IPS-NIHi7 (cell line): ENCODE measurements at regions not wholly inside any gene's neighbourhood (a gene's known extent, or its start where the extent isn't known, plus 50 kb on each side); places are given as distances from the start of the nearest gene placed in this dataset.
"Not testable (repeated sequence)": the region's sequence is repeated elsewhere in the genome, so short reads cannot be mapped to it uniquely, and the experiment has no call there.

Experiments used
- DNase-seq: peaks from one replicate; pipeline ENCODE4 v3.0.0; 2012; ENCODE audit warnings: mixed read lengths; ENCODE audit errors: extremely low spot score

DNA sequence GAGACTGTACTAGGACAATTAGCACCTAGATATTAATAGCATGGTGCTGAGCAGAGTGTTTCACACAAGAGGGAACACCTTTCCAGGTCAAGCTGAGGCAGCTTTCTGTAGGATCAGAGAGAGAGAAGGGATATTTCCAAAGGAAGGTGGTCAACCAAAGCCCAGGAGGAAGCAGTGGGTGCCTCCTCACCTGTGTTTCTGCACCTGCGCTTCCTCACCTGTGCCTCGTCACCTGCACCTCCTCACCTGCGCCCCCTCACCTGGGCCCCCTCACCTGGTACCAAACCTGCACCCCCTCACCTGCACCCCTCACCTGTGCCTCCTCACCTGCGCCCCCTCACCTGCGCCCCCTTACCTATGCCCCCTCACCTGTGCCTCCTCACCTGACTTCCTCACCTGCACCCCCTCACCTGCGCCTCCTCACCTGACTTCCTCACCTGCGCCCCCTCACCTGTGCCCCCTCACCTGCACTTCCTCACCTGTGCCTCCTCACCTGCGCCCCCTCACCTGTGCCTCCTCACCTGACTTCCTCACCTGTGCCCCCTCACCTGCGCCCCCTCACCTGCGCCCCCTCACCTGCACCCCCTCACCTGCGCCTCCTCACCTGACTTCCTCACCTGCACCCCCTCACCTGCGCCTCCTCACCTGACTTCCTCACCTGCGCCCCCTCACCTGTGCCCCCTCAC is 67.9 kb downstream of the TTLL2 start:
- no peak for DNase-seq

DNA sequence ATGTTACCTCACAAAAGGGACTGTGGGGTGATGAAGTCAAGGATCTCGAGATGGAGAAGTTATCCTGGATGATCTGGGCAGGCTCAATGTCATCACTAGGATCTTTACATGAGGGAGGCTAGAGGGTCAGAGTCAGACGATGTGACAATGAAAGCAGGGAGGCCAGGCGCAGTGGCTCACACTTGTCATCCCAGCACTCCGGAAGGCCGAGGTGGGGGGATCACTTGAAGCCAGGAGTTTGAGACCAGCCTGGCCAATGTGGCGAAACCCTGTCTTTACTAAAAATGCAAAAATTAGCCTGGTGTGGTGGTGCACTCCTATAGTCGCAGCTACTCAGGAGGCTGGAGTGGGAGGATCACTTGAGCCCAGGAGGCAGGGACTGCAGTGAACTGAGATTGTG is 68.8 kb downstream of the TTLL2 start:
- no peak for DNase-seq

DNA sequence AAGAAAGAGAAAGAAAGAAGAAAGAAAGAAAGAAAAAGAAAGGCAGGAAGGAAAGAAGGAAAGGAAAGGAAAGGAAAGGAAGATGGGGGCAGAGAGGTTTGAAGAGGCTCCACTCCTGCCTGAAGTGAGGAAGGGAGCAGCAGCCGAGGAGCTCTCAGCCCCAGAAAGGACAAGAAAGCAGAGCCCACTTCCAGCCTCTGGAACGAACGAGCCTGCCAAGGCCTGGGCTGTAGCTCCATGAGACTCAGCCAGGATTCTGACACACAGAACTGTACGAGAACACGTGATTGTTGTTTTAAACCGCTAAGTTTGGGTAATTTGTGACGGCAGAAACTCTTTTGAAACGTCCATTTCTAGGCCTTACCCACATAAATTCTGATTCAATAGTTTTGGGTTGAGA is 69.5 kb downstream of the TTLL2 start:
- DNase-seq, result no peak

DNA sequence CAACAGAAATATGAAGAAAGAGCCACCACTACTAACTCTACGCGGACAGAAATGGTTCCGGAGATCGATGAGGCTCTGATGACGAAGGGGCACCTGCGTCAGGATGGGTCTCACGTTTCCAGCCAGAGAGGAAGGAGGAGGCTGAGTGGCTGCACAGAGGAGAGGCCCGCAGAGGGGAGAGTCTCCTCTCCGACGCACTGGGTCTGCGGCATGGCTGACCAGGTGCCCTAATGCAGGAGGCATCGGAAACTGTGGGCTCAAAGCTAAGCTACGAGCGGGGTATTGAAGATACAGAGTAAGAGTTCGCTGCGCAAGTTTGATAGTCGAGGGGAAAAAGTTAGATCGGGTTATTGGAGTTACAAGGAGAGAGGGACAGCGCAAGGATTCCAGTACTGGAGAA is 69.9 kb downstream of the TTLL2 start:
- DNase-seq, result no peak

DNA sequence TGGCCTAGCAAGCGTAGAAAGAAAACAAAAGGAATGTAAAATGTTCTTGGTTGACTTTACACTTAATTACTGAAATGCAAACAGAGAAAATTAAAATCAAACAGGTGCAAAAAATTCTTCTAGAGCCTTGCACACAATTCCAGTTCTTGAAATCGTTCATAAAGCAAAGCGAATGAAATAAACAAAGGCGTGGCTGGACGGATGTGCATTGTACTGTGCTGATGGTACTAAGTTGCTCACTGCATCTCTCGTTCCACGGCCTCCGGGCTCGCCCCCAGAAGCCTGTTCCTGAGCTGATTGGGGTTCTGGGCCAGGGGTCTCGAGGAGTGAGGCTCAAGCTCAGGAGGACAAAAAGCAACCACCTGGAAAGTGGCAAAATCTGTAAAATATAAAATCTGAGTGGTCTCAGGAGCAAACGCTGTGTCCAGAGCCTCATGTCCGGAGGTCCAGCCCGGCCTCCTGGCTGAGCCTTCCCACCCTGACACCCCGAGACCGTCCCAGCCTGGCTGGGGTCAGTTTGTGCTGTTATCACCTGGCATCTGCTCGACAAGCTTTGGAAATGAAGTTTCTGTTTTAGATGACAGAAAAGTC is 71.3 kb downstream of the TTLL2 start:
- DNase-seq, result no peak

DNA sequence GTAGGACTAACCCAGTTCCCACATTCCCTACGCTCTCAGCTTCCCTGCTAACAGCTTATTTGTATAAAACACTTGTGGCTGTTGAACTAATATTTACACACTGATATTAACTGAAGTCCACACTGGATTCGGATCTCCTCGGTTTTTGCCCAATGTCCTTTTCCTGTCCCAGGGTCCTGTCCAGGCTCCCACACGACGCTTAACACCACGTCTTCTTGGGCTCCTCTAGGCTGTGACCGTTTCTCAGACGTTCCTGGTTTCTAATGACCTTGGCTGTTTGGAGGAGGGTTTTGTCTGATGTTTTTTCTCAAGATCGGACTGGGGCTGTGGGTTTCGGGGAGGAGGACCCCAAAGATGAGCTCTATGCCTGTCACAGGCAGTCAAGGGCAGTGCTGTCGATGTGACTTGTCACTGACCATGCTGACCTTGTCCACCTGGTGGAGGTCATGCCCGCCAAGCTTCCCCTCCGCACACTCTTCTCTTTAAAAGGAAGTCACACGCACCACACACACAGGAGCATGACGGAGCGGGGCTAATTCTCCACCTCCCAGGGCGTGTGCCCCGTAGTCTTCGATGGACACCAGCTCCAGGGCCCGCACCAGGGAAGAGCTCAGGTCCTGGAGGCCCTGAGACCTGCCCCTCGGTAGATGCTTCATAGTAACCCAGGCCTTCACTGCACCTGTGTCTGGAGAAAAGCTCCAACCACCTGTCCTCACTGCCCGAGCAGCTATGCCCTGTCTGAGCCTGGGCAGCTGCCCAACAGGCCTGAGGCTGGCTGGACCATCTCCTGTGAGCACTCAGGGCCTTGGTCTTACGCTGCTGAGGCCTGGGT is 72.0 kb downstream of the TTLL2 start:
- DNase-seq, result no peak

DNA sequence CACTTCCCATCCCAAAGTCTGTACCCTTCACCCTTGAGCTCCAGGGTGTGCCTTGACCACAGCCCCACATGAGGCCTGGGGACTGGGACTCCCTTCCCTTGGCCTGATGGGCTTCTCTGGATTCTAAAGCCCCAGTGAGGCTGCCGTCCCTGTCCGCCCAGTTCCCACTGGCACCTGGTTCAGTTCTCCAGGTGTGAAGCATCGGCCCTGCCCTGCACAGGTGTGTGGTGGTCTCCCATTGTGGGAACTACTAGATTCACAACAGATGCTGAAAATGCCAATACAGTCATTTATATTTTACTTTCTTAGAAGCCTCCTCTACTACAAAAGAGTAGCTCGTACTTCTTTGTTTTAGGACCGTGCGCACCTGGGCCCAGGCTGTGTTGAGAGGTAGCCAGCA is 72.8 kb downstream of the TTLL2 start:
- no peak for DNase-seq

DNA sequence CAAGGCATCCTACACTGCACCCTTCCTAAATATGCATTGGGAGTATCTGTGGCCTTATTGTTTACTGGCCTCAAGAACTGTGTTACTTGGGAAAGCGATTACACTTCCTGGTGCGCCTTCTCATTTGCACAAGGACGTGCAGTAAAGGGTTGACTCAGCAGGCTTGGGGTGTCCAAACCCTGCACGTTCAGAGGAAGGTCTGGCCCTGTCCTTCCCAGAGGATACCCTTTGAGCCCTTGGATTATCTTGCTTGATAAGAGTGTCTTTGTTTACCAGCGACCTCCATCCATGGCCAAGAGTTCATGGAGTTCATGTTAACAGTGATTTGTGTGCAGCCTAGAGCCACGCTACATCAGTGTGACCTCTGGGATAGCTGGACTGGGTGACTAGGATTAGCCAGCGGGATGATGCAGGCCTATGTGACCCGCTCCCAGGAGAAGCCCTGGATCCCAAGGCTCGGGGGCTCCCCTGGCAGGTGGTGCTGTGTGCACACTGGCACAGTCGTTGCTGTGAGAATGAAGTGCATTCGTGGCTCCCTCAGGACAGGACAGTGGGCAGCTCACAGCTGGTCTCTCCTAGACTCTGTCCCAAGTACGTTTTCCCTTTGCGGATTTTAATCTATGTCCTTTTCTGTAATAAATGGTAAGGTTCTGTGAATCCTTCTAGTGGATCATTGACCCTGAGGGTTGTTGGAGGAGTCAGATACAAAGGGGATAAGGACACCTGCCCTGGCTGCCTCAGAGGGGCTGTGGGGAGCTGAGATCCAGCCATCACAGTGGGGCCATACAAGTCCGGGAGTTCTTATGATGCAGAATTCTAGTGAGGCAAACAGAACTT is 73.5 kb downstream of the TTLL2 start:
- DNase-seq, result no peak

DNA sequence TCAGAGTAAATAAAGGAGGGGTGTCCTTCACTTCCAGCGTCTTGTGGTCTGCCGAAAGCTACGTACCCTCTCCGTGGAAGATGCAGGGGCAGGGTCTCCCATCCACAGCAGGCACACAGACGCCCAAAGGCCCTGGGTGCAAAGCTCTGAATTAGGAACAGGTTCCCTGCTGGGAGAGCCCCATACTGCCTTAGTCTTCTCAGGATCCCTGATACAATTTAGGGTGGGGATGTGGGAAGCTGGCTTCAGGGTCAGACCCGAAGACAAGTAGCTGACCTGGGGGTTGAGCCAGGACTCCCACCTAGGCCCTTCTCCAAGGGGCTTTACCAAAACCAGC is 74.1 kb downstream of the TTLL2 start:
- DNase-seq, result no peak

DNA sequence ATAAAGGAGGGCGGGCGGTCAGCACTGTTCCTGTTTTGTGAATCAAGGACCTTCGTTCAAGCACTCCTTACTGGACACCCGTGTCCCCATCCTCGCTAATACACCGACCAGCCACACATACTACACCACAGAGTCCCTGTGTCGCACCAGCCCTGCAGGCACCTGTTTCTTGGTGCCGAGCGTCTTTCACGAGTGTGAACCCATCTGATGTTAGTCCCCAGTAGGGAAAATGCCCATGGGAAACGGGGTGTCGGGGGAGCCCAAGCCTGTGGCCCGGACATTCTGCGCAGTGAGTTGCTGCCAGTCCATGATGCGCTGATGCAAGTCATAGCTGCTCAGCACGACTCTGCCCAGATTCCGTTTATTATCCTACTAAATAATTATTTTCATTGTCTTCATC is 74.7 kb downstream of the TTLL2 start:
- no peak for DNase-seq

DNA sequence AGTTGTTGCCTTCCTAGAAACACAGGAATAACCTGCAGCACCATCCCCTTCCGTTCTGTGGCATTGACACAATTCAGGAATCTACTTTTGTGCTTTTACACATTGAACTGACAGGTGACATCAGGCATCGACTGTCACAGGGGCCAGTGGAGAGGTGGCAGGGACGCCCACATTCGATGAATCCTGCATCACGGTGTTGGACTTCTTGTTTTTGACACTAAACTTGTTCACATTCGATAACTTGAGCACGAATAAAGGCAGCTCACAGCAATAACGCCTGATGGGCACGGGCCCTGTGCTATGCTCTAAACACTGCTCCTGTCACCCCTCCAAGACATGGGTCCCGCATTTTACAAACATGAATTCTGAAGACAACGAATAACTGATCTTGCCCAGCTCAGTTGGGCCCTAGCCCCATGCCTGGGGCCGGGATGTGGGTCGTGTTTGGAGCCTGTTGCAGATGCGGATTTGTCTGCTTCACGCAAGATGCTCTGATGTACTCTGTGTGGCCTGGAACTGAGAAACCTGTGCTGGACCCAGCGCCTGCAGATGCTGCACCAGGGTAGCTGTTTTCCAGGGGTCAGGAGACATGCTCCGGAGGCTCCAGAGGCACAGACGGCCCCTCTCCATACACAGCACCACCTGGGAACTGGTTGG is 75.7 kb downstream of the TTLL2 start:
- no peak for DNase-seq

DNA sequence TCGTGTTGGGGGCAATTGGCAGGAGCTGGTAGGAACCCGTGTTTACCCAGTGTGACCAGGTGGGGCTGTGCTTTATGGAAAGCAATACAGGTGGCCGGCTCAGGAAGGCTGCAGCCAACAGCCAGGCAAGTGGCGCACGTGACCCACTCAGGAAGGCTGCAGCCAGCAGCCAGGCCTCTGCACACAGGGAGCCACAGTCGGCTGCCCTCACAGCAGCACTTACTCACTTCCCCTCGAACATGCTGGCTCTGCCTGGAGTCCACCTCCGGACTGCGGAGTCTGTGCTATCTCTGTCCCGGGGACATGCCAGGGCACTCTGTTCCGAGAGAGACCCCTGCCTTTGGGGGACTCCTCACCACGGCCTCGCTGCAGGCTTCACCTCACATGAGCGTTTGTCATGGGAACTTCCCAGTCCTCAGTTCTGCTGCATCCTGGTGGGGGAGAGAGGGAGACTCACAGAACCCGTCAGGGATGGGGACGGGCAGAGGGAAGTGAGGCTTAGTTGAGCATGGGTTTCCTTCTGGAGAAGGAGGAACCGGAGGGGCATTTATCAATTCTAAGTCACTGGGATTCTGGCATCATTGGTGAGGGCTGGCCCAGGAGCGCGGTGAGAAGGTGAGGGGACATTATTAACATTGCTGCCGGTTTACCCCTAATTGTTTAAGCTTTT is 76.8 kb downstream of the TTLL2 start:
- peak; percentile 62 for DNase-seq

DNA sequence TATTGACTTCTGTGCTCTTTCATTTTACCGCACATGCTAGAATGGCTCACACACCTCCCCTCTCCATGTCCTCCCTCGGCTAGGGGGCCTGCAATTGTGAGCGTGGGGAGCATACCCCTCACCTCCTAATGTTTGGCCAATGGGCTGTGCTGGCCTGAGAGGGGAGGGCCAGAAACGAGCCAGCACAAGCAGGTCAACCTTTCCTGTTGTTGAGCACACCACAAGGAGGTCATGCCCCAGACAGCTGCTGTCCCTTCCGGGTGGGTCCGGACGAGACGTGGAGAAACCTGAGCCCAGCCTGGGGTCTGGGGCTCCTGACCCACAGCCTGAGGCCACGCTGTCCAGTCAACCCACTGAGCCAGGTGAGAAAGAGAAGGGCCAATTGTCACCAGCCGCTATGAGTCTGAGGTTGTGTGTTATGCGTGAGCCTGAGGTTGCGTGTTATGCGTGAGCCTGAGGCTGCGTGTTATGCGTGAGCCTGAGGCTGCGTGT is 77.4 kb downstream of the TTLL2 start:
- no peak for DNase-seq

DNA sequence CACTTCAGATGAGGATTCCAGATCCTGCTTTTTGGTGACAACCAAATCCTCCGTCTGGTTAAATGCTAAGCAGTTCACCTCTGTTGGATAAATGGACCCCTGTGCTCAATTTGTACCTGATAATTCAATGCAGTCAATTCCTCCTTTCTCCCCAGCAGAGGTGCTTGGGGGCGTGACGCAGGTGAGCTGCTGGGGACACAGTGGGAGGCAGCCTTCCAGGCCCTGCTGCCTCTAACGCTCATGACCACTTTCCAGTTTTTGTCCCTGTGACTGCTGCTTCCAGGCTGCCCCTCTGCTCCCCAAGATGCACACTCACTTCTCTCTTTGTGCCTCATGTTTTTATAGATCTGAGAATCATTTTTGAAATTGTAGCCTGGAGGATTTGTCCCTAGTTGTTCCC is 78.5 kb downstream of the TTLL2 start:
- no peak for DNase-seq

DNA sequence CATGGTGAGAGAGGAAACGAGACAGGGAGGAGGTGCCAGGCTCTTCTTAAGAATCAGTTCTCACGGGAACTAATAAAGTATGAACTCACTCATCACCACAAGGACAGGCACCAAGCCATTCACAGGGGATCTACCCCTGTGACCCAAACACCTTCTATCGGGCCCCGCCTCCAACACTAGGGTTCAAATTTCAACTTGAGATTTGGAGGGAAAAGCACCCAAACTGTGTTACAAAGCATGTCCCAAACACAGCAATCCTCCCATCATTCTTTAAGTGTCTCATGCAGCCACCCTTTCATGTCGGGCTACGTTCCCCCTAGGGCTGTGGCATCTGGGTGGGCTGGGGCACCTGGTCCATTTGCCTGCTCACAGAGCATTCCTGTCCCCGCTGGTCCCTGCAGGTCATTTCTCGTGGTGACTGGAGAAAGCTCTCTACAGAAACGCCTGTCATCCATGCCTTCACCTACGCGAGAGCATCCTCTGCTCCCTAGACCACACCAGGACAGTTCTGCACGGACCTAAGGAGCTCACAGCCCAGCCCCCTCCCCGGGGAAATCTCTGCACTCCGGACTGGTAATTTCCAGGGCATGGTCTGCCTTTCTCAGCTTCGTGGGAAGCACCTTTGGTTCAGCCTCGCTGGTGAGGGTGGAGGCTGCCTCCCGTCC is 79.6 kb downstream of the TTLL2 start:
- DNase-seq, result no peak

DNA sequence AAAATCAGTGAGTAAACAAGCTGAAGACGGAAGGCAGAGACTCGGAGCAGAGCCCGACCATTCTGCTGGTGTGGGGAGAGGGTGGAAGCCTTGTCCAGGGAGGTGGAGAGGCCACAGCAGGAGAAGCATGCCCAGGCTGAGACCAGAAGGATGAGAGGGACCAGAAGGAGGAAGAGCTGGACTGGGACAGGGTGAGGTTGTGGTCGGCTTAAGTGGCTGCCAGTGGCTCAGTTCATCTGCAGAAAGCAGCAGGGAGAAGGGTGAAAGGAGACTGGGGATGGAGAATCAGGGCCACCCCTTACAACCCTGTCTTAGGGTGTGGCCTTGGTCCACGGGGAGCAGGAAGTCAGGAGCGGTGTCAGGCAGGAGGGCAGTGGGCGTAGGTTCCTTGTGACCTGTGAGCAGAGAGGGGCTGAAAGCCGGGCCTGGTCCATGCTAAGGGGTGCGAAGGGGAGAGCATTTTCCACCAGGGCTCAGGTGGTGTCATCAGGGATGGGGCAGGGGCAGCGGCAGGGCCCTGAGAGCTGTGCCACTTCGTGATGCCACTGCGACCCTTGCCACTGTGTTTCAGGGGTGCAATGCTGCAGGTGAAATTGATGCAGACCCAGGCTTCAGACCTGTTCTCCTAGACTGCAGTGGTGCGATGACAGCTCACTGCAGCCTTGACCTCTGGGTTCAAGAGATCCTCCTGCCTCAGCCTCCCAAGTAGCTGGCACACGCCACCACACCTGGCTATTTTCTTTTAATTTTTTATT is 81.1 kb downstream of the TTLL2 start:
- DNase-seq, result no peak

DNA sequence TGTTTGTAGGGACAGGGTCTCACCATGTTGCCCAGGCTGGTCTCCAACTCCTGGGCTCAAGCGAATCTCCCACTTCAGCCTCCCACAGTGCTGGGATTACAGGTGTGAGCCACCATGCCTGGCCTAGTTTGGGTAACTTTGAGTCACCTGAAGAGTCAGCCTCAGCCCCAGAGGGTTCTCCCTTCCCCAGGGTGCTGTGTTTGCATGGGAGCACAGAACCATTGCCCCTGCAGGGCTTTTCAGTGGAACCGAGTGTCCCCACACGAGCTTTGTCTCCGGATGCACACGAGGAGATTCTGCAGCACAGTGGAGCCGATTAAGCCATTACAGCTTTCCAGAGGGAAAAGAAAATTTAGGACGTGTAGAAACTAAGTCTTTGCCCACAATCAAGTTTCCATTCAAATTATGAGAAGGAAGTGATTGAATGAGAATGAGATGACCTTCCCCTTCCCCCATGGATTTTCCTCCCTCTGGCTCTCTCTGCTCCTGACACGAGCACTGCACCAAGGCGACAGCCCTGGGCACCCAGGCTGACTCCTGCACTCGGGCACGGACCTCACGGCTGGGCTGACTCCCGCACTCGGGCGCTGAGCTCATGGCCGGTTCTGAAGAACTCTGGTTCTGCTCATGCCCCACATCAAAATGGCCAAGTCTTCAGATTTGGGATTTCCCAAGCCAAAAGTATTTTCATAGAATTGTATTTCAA is 81.8 kb downstream of the TTLL2 start:
- DNase-seq, result not testable (repeated sequence)

DNA sequence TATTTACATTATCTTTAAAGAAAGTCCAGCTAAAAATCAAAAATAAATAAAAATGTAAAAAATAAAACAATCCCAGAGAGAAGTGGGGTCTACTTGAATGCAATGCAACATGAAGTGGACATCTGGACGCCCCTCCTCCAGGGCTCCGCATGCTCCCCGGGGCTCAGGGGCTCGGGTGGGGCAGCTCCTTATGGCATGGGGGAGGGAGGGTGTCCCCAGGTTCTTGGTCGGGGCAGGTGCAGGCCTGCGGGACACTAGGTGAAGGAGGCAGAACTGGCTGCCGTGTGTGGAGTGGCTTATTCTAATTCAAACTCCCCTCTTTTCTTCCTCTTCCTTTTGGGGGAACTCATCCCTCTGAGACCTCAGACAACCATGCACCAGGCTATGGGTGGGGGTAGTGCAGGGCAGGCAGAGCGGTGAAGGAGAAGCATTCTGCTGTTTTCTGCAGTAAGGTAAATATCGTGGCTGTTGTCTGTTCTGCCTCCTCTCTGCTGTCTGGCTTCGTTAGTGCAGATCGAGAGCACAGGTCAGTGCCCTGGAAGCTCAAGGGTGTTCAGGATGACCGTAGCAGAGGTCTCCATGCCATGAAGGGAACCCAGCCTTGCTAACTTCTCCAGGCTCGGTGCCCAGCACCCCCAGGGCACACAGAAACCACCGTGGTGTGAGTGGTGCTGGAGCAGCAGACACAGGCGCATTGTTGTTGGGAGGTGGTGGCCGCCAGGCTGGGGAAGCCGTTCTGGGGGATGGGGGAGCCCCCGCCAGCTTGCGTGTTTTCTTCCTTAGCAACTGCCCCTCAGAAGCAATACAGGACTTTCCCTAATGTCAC is 82.6 kb downstream of the TTLL2 start:
- no peak for DNase-seq
